ENCODE measurements at regions not wholly inside any gene's neighbourhood (a gene's known extent, or its start where the extent isn't known, plus 50 kb on each side); places are given as distances from the start of the nearest gene placed in this dataset.

DNA sequence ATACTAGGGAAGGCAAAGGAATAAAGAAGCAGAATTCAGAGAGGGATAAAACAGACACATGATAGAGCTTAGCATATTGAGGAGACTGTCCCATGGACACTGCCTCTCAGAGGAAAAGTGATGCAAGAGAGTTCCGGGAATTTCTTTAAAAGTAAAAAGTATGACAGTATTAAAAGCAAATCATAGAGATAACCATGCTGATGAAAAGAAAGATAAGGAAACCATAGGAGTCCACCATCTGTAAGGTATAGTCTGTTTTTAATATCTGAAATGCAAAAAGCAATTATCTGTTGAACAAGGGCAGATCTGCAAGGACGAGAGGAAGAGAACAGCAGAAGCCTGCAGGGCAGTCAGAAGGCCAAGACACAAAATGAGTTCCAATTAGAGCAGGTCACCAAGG lies 495.9 kb upstream of the GOLIM4 start:
- no peak for DNase-seq (ENCODE audit: low read depth in 1 of 2, low spot score in 1 of 2)
- TF ChIP-seq JUND (IDR thresholded peaks at IDR 0.05; ENCODE audit: low read depth) = no peak
- in situ Hi-C loops (cut with HindIII; ENCODE audit: low pct_unique_long_range_greater_than_20kb, low sequenced_read_pairs) = no loop called here

- no peak for DNase-seq (ENCODE audit: low read depth in 1 of 2, low spot score in 1 of 2)
- in situ Hi-C loops (cut with HindIII; ENCODE audit: low pct_unique_long_range_greater_than_20kb, low sequenced_read_pairs) = no loop called here
- no peak for TF ChIP-seq JUND (IDR thresholded peaks at IDR 0.05; ENCODE audit: low read depth)
Measured at GRCh38 chr3:168589376-168589775, 493.7 kb upstream of the GOLIM4 start.

DNA sequence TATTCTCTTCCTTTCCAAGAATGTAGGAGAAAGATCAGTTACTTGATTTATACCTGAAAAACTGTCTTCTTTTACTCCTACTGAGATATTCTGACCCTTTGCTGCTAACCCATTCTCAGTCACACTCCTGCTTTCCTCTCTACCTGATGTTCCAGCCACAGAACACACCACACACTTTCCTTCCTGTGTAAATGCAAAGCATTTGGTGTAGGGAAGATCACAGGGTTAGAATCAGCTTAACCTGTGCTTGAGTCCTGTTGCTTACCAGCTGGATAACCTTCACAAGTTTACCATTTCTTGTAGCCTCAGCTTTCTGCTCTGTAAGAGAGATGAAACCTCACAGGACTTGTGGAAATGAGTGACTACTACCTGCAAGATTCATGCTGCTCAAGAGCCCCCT lies 489.8 kb upstream of the GOLIM4 start:
- TF ChIP-seq JUND (IDR thresholded peaks at IDR 0.05; ENCODE audit: low read depth) = no peak

DNA sequence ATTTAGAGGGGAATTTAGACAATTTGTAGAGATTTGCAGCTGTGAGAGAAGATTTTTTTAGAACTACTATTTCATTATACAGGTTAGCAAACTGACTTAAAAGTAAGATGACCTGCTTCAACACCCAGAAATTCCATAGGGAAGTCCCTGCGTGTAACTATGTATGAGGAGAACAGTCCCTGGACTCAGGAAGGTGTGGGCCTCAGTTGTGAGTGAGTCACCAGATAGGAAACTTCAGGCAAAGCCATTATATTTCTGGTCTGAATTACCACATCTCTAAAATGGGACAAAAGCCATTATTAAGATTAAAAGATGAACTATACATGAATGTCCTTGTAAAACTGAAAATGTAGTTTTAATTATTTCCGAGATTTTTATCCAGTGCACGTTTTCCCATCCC lies 488.3 kb upstream of the GOLIM4 start:
- TF ChIP-seq JUND (IDR thresholded peaks at IDR 0.05; ENCODE audit: low read depth) = no peak
- in situ Hi-C loops (cut with HindIII; ENCODE audit: low pct_unique_long_range_greater_than_20kb, low sequenced_read_pairs) = no loop called here
- DNase-seq (ENCODE audit: low read depth in 1 of 2, low spot score in 1 of 2) = no peak

More for the DNA sequence above, 489.8 kb upstream of the GOLIM4 start:
- no peak for DNase-seq (ENCODE audit: low read depth in 1 of 2, low spot score in 1 of 2)
- in situ Hi-C loops (cut with HindIII; ENCODE audit: low pct_unique_long_range_greater_than_20kb, low sequenced_read_pairs) = no loop called here

DNA sequence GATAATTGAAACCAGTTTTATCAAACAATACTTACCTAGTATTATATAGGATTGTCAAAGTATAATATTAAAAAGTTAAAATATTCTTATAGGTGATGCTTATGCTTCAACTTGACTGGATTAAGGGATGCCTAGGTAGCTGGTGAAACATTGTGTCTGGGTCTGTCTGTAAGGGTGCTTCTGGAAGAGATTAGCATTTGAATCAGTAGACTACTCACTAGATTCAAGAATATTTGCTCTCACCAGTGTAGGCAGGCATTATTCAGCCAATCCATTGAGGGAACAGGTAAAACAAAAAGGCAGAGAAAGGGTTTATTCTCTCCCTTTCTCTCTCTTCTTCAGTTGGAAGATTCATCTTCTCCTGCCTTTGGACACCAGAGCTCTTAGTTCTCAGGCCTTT lies 486.8 kb upstream of the GOLIM4 start:
- no peak for TF ChIP-seq JUND (IDR thresholded peaks at IDR 0.05; ENCODE audit: low read depth)
- in situ Hi-C loops (cut with HindIII; ENCODE audit: low pct_unique_long_range_greater_than_20kb, low sequenced_read_pairs) = no loop called here
- no peak for DNase-seq (ENCODE audit: low read depth in 1 of 2, low spot score in 1 of 2)

GRCh38 chr3:168581771-168582225 lies 486.1 kb upstream of the GOLIM4 start:
- in situ Hi-C loops (cut with HindIII; ENCODE audit: low pct_unique_long_range_greater_than_20kb, low sequenced_read_pairs) = no loop called here
- DNase-seq (ENCODE audit: low read depth in 1 of 2, low spot score in 1 of 2) = no peak
- no peak for TF ChIP-seq JUND (IDR thresholded peaks at IDR 0.05; ENCODE audit: low read depth)

DNA sequence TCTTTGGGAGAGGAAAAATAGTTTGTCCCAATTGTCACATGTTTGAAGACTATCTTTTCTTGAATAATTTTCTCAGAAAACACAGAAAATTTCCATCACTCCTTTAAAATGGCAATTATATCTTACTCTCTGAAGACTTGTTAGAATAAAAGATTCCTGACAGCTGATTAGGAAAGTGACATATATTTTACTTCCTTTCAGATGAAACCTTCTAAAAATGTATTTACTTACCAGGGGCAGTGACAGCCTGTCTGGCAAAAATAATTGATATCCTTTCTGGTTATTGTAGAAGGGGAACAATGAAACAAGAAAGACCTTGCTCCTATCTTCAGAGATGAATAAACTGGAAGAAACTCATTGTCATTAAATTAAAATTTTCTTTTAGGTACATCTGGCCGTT lies 483.3 kb upstream of the GOLIM4 start:
- no peak for DNase-seq (ENCODE audit: low read depth in 1 of 2, low spot score in 1 of 2)
- in situ Hi-C loops (cut with HindIII; ENCODE audit: low pct_unique_long_range_greater_than_20kb, low sequenced_read_pairs) = no loop called here
- TF ChIP-seq JUND (IDR thresholded peaks at IDR 0.05; ENCODE audit: low read depth) = no peak

GRCh38 chr3:168575750-168576149 lies 480.0 kb upstream of the GOLIM4 start:
- DNase-seq (ENCODE audit: low read depth in 1 of 2, low spot score in 1 of 2) = no peak
- in situ Hi-C loops (cut with HindIII; ENCODE audit: low pct_unique_long_range_greater_than_20kb, low sequenced_read_pairs) = no loop called here
- TF ChIP-seq JUND (IDR thresholded peaks at IDR 0.05; ENCODE audit: low read depth) = no peak

DNA sequence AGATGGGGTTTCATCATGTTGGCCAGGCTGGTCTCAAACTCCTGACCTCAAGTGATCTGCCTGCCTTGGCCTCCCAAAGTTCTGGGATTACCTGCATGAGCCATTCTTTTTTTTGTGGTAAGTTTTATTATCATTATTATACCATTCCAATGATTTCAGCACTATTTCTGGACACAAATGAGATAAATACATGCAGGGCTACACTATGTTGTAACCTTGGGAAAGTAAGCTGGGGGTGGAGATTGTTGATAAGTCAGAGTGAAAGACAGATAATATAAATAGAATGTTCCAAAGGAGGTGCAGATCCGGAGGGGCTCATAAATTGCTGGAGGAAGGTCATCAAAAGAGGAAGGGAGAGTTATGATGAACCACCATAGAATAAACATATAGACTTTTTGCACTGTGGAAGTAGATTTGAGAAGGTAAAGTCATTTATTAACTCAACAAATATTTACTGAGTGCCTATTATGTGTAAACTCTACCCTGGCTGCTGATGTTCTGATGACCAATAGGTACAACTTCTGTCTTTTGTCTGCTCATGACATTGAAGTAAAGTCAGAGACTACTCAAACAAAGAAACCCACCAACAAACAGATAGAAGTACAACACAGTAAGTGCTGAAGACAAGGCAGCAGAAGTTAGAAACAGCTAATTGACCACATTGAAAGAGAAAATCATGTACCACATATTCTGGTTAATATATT lies 478.9 kb upstream of the GOLIM4 start:
- no peak for TF ChIP-seq JUND (IDR thresholded peaks at IDR 0.05; ENCODE audit: low read depth)
- in situ Hi-C loops (cut with HindIII; ENCODE audit: low pct_unique_long_range_greater_than_20kb, low sequenced_read_pairs) = no loop called here
- DNase-seq (ENCODE audit: low read depth in 1 of 2, low spot score in 1 of 2) = no peak

DNA sequence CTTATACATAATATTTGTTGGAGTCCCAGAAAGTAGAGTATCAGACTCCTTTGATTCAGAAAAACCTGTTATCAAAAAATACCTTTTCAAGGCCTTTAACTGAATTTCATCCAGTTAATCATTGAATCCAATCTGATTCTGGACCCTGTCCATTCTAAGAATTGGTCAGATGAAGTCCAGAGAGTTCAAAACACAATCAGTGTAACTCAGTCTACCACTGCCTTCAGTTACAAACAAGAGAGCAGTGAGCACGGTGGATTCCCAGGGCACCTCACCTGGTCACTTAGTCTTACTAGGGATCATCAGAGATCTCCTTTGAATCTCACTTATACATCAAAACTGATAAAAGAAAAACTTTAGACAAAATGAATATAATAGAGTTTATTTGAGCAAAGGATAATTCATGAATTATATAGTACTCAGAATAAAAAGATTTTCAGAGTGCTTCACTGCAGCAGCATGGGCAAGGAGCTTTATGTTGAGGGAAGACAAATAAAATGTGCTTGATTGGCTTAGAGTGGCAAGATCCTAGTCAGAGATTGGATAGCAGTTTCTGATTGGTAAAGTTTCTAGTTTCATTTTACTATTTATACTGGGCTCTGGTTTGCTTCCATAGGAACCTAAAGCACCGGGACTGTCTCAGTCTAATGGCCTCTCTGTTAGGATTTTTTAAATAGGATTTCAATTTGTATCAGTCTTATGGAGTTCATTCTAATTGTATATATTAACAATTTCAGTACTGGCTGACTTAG lies 474.9 kb upstream of the GOLIM4 start:
- DNase-seq (ENCODE audit: low read depth in 1 of 2, low spot score in 1 of 2) = peak in 1 of 2 experiments; percentile 24
- TF ChIP-seq JUND (IDR thresholded peaks at IDR 0.05; ENCODE audit: low read depth) = no peak
- in situ Hi-C loops (cut with HindIII; ENCODE audit: low pct_unique_long_range_greater_than_20kb, low sequenced_read_pairs) = no loop called here

DNA sequence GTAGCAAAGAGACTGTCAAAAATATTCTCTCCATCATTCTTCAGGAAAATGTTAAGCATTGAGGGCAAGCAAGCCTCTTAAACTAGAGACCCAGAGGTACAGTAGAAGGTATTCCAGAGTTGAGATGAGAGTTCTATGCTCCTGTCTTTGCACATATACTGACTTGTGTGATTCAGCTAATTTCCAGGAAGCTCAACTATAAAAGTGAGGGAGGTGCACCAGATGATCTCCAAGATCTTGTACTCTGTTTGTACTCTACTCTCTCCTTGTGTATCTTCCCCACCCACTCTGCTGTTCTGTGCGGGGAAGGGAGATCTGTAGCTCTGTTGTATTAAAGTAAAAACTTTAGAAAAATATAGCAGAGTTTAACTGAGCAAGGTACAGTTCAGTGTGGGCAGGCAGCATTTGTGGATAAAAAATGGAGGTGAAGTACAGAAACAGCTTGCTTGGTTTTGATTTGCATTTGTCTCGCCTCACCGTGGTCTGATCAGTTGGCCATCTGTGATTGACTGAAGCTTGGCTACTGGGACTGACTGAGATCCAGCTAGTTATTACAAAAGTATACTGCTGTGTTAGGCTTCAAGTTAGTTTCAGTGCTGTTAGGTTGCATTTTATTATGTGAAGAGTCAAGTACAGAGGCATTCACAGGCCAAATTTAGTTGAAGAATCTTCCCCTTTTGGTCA lies 463.1 kb upstream of the GOLIM4 start:
- DNase-seq (ENCODE audit: low read depth in 1 of 2, low spot score in 1 of 2) = no peak
- no peak for TF ChIP-seq JUND (IDR thresholded peaks at IDR 0.05; ENCODE audit: low read depth)
- in situ Hi-C loops (cut with HindIII; ENCODE audit: low pct_unique_long_range_greater_than_20kb, low sequenced_read_pairs) = no loop called here

- TF ChIP-seq JUND (IDR thresholded peaks at IDR 0.05; ENCODE audit: low read depth) = no peak
- DNase-seq (ENCODE audit: low read depth in 1 of 2, low spot score in 1 of 2) = no peak
- in situ Hi-C loops (cut with HindIII; ENCODE audit: low pct_unique_long_range_greater_than_20kb, low sequenced_read_pairs) = no loop called here
Measured at GRCh38 chr3:168552251-168552650, 456.5 kb upstream of the GOLIM4 start.

DNA sequence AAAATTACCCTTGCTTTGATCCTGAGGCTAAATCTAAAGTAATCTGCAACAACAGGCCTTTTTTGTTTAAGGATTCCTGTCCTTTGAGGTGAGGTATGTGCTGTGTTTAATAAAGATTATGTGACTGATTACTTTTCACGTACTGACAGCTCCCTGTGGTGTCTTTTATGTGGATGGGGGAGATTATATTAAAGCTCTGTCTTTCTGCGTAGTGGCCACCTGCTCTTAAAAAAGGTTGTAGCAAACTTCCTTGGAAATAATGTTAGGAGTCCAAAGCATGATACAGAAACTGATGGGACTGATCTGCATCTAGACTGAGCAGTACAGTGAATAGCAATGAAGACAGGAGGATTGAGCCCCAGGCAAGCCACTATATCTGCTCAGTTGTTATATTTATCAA lies 453.0 kb upstream of the GOLIM4 start:
- in situ Hi-C loops (cut with HindIII; ENCODE audit: low pct_unique_long_range_greater_than_20kb, low sequenced_read_pairs) = no loop called here
- no peak for TF ChIP-seq JUND (IDR thresholded peaks at IDR 0.05; ENCODE audit: low read depth)
- peak in 1 of 2 experiments; percentile 30 for DNase-seq (ENCODE audit: low read depth in 1 of 2, low spot score in 1 of 2)

All from T47D (cell line).